ENCODE measurements at regions not wholly inside any gene's neighbourhood (a gene's known extent, or its start where the extent isn't known, plus 50 kb on each side); places are given as distances from the start of the nearest gene placed in this dataset.

GRCh38 chr2:7140306-7140705 lies 223.1 kb downstream of the RNF144A start:
- TF ChIP-seq REST (IDR thresholded peaks at IDR 0.05) (no peak), GABPA (IDR thresholded peaks at IDR 0.05 in 1 of 2, conservative IDR thresholded peaks at IDR 0.05 in 1 of 2) (no peak), CTCF (IDR thresholded peaks at IDR 0.05; ENCODE audit: low read depth, low read length, missing input control) (no peak), TAF1 (conservative IDR thresholded peaks at IDR 0.05) (no peak), MAX (IDR thresholded peaks at IDR 0.05) (no peak), ATF3 (IDR thresholded peaks at IDR 0.05) (no peak), YY1 (IDR thresholded peaks at IDR 0.05) (no peak), ZBTB33 (IDR thresholded peaks at IDR 0.05) (no peak), RAD21 (IDR thresholded peaks at IDR 0.05) (no peak), JUND (IDR thresholded peaks at IDR 0.05) (no peak), SP1 (IDR thresholded peaks at IDR 0.05) (no peak), HNF4G (IDR thresholded peaks at IDR 0.05) (no peak), RXRA (IDR thresholded peaks at IDR 0.05) (no peak), EGR1 (IDR thresholded peaks at IDR 0.05; ENCODE audit: low read depth in 2 of 2) (no peak)
